Esophagus squamous epithelium (tissue), 5 donors: ENCODE measurements at regions not wholly inside any gene's neighbourhood (a gene's known extent, or its start where the extent isn't known, plus 50 kb on each side); places are given as distances from the start of the nearest gene placed in this dataset.

ENCODE experiments used
- DNase-seq: peaks from one replicate; lab custom pipeline; 2025; lab: John Stamatoyannopoulos, UW
- H3K27ac ChIP-seq, 4 donors: fragments of 200-600 bp; sonication (generic); one replicate each; pipeline ENCODE4 v1.5.1; 2016 to 2019; ENCODE audit warnings: mild to moderate bottlenecking in 1 of 4
- H3K27me3 ChIP-seq, 4 donors: fragments of 200-600 bp; sonication (generic); 1 replicate in 3 of 4; 2 replicates in 1 of 4; pipeline versions ENCODE4 v1.5.1 to v1.6.0; 2017 to 2021; ENCODE audit warnings: antibody characterized with exemption in 1 of 4
- H3K36me3 ChIP-seq, 3 donors: fragments of 200-600 bp; sonication (generic); one replicate each; pipeline ENCODE4 v1.5.1; 2016 to 2019
- H3K4me1 ChIP-seq, 3 donors: fragments of 200-600 bp; sonication (generic); one replicate each; pipeline ENCODE4 v1.5.1; 2017 to 2019
- H3K4me3 ChIP-seq, 4 donors: fragments of 200-600 bp; sonication (generic); 1 replicate in 3 of 4; 2 replicates in 1 of 4; pipeline ENCODE4 v1.5.1; 2016 to 2019; ENCODE audit warnings: mild to moderate bottlenecking in 2 of 4, moderate library complexity in 1 of 4
- H3K9me3 ChIP-seq, 3 donors: fragments of 200-600 bp; sonication (generic); one replicate each; pipeline ENCODE4 v1.5.1; 2016 to 2019
- POLR2A ChIP-seq, 4 donors: fragments of 450-650 bp; IDR thresholded peaks; one replicate each; pipeline ENCODE4 v1.6.1; 2017; ENCODE audit warnings: antibody characterized with exemption in 4 of 4, mild to moderate bottlenecking in 4 of 4, moderate library complexity in 3 of 4
- WGBS, 2 donors: methylation state at CpG; one replicate each; pipeline ENCODE4 v1.1.5; 2018; 5-methylcytosine and 5-hydroxymethylcytosine counted together
- intact Hi-C: fragments of 100-400 bp; cut with DNase I; formaldehyde crosslinking; loops from one replicate; pipeline ENCODE4 v1.15.0; 2022
- TF ChIP-seq, protein P1 (sequence below), 6 experiments: fragments of 450-650 bp in 4 of 6; fragments of 200-600 bp in 2 of 6; sonication (generic) in 2 of 6; IDR thresholded peaks; one replicate each; pipeline ENCODE4 v1.5.1; 2016 to 2019; ENCODE audit warnings: antibody characterized with exemption in 6 of 6, mild to moderate bottlenecking in 4 of 6, moderate library complexity in 4 of 6
- donor health status: DM: yes; HTN: yes; CAD: no.

GRCh38 chr6:28764014-28764723, 159.6 kb downstream of the TRIM27 start:
- H3K4me3 ChIP-seq, result no peak overlapping the region
- WGBS, 2 donors, result 43% methylated on average over 21 to 26 of the region's 27 CpGs
- DNase-seq, result no peak
- H3K27me3 ChIP-seq, result peaks cover 0 to 99% (median 30%) of the 10 kb centered on the region in 4 donors
- H3K27ac ChIP-seq, result no peak overlapping the region
- intact Hi-C loops, result no loop called here
- TF ChIP-seq POLR2A (IDR thresholded peaks at IDR 0.05), result no peak
- TF ChIP-seq, protein P1, sequence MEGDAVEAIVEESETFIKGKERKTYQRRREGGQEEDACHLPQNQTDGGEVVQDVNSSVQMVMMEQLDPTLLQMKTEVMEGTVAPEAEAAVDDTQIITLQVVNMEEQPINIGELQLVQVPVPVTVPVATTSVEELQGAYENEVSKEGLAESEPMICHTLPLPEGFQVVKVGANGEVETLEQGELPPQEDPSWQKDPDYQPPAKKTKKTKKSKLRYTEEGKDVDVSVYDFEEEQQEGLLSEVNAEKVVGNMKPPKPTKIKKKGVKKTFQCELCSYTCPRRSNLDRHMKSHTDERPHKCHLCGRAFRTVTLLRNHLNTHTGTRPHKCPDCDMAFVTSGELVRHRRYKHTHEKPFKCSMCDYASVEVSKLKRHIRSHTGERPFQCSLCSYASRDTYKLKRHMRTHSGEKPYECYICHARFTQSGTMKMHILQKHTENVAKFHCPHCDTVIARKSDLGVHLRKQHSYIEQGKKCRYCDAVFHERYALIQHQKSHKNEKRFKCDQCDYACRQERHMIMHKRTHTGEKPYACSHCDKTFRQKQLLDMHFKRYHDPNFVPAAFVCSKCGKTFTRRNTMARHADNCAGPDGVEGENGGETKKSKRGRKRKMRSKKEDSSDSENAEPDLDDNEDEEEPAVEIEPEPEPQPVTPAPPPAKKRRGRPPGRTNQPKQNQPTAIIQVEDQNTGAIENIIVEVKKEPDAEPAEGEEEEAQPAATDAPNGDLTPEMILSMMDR (IDR thresholded peaks at IDR 0.05), result no peak
- no peaks in the 10 kb centered on the region for H3K36me3 ChIP-seq
- peaks cover 0 to 8% (median 0%) of the 10 kb centered on the region in 3 donors for H3K4me1 ChIP-seq
- peaks cover 0 to 14% (median 0%) of the 10 kb centered on the region in 3 donors for H3K9me3 ChIP-seq

GRCh38 chr6:28764761-28765282, 159.0 kb downstream of the TRIM27 start:
- H3K27me3 ChIP-seq, result peaks cover under 1 to 99% (median 30%) of the 10 kb centered on the region in 4 donors
- 28 to 35% methylated on average over 14 to 15 of the region's 15 CpGs for WGBS, 2 donors
- intact Hi-C loops, result no loop called here

GRCh38 chr6:28765978-28766351, 157.8 kb downstream of the TRIM27 start:
- intact Hi-C loops, result no loop called here
- Histone ChIP-seq H3K4me1 (peaks cover 0 to 8% (median 0%) of the 10 kb centered on the region in 3 donors), H3K36me3 (no peaks in the 10 kb centered on the region), H3K27ac (no peak overlapping the region), H3K27me3 (peaks cover 7 to 100% (median 35%) of the 10 kb centered on the region in 4 donors), H3K9me3 (peaks cover 0 to 14% (median 0%) of the 10 kb centered on the region in 3 donors), H3K4me3 (no peak overlapping the region)
- WGBS, 2 donors, result 2 to 7% methylated on average over 13 of the region's 13 CpGs
- TF ChIP-seq POLR2A (IDR thresholded peaks at IDR 0.05), result no peak
- TF ChIP-seq, protein P1 (IDR thresholded peaks at IDR 0.05), result no peak
- no peak for DNase-seq

More at GRCh38 chr6:28764761-28765282, 159.0 kb downstream of the TRIM27 start:
- Histone ChIP-seq H3K9me3 (peaks cover 0 to 14% (median 0%) of the 10 kb centered on the region in 3 donors), H3K4me3 (no peak overlapping the region), H3K27ac (no peak overlapping the region), H3K4me1 (peaks cover 0 to 8% (median 0%) of the 10 kb centered on the region in 3 donors), H3K36me3 (no peaks in the 10 kb centered on the region)
- no peak for DNase-seq
- TF ChIP-seq POLR2A (IDR thresholded peaks at IDR 0.05), result no peak
- TF ChIP-seq, protein P1 (IDR thresholded peaks at IDR 0.05), result no peak

DNA sequence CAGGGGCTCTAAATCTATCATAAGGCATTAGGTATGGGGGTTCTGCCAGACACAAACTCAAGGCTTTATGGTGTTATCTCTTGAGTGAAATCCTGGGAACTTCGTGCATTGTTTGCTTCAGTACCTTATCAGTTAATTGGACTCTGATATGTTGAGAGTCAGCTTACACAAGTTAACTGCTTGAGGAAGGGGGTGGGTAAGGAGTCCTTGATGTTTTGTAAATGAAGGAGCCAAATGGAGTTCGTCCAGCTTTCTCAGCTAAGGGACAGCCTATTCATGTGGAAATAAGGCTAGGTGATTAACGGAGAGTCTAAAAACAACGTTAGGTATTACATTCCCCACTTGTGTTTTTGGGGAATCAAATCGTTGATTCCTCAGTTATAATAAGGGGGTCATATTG, 157.4 kb downstream of the TRIM27 start:
- peaks cover 0 to 14% (median 0%) of the 10 kb centered on the region in 3 donors for H3K9me3 ChIP-seq
- WGBS, 2 donors, result 5 to 10% methylated on average over 5 of the region's 5 CpGs
- peaks cover 7 to 100% (median 39%) of the 10 kb centered on the region in 4 donors for H3K27me3 ChIP-seq
- H3K4me1 ChIP-seq, result peaks cover 0 to 8% (median 0%) of the 10 kb centered on the region in 3 donors
- H3K36me3 ChIP-seq, result no peaks in the 10 kb centered on the region
- TF ChIP-seq, protein P1 (IDR thresholded peaks at IDR 0.05), result no peak
- no peak for TF ChIP-seq POLR2A (IDR thresholded peaks at IDR 0.05)
- H3K27ac ChIP-seq, result no peak overlapping the region
- no peak for DNase-seq
- no peak overlapping the region for H3K4me3 ChIP-seq
- intact Hi-C loops, result no loop called here

- H3K27ac ChIP-seq, result no peak overlapping the region
- no peak for TF ChIP-seq POLR2A (IDR thresholded peaks at IDR 0.05)
- TF ChIP-seq, protein P1 (IDR thresholded peaks at IDR 0.05), result no peak
- H3K27me3 ChIP-seq, result peaks cover 7 to 100% (median 43%) of the 10 kb centered on the region in 4 donors
- peaks cover 0 to 14% (median 0%) of the 10 kb centered on the region in 3 donors for H3K9me3 ChIP-seq
- H3K36me3 ChIP-seq, result no peaks in the 10 kb centered on the region
- DNase-seq, result no peak
- H3K4me3 ChIP-seq, result no peak overlapping the region
- H3K4me1 ChIP-seq, result peaks cover 0 to 8% (median 0%) of the 10 kb centered on the region in 3 donors
- WGBS, 2 donors, result 26 to 40% methylated on average over 4 of the region's 4 CpGs
- intact Hi-C loops, result no loop called here
These were observed 156.7 kb downstream of the TRIM27 start for GRCh38 chr6:28767133-28767532.
